GM19328 (cell line): ENCODE measurements at regions not wholly inside any gene's neighbourhood (a gene's known extent, or its start where the extent isn't known, plus 50 kb on each side); places are given as distances from the start of the nearest gene placed in this dataset.
"Not testable (repeated sequence)": the region's sequence is repeated elsewhere in the genome, so short reads cannot be mapped to it uniquely, and the experiment has no call there.

Experiments used
- ATAC-seq: cut with Tn5 transposase; IDR thresholded peaks from one replicate; pipeline ENCODE4 v1.9.1; 2021; ENCODE audit warnings: mild to moderate bottlenecking, moderate library complexity; ENCODE audit not compliant: unreplicated experiment

GRCh38 chr11:33971530-33971929 lies 79.7 kb upstream of the LMO2 start:
- not testable (repeated sequence) for ATAC-seq

- ATAC-seq, result no peak
These were observed 79.1 kb upstream of the LMO2 start for GRCh38 chr11:33970984-33971466.

GRCh38 chr11:33967451-33967850 lies 75.6 kb upstream of the LMO2 start:
- no peak for ATAC-seq

- ATAC-seq, result no peak
These were observed 73.2 kb upstream of the LMO2 start for GRCh38 chr11:33965032-33965431.

- ATAC-seq, result no peak
These were observed 68.1 kb upstream of the LMO2 start for GRCh38 chr11:33959855-33960400.

- ATAC-seq, result no peak
These were observed 65.5 kb upstream of the LMO2 start for GRCh38 chr11:33957304-33957917.

- ATAC-seq, result no peak
These were observed 64.7 kb upstream of the LMO2 start for GRCh38 chr11:33956611-33957010.

GRCh38 chr11:33953289-33953688 lies 61.4 kb upstream of the LMO2 start:
- ATAC-seq, result no peak

- ATAC-seq, result no peak
These were observed 60.9 kb upstream of the LMO2 start for GRCh38 chr11:33952805-33953204.

GRCh38 chr11:33949252-33949913 lies 57.5 kb upstream of the LMO2 start:
- ATAC-seq, result no peak

GRCh38 chr11:33948494-33948893 lies 56.6 kb upstream of the LMO2 start:
- ATAC-seq, result no peak

GRCh38 chr11:33947918-33948317 lies 56.0 kb upstream of the LMO2 start:
- ATAC-seq, result not testable (repeated sequence)

- ATAC-seq, result no peak
These were observed 55.1 kb upstream of the LMO2 start for GRCh38 chr11:33946930-33947329.

GRCh38 chr11:33945481-33946268 lies 53.8 kb upstream of the LMO2 start:
- ATAC-seq, result no peak

- ATAC-seq, result no peak
These were observed 53.0 kb upstream of the LMO2 start for GRCh38 chr11:33944693-33945424.

GRCh38 chr11:33944345-33944692 lies 52.4 kb upstream of the LMO2 start:
- no peak for ATAC-seq

GRCh38 chr11:33942954-33943353 lies 51.1 kb upstream of the LMO2 start:
- ATAC-seq, result peak; percentile 42

GRCh38 chr11:33941637-33942160 lies 49.8 kb upstream of the LMO2 start:
- ATAC-seq, result no peak
